GM18505 (cell line): ENCODE measurements at regions not wholly inside any gene's neighbourhood (a gene's known extent, or its start where the extent isn't known, plus 50 kb on each side); places are given as distances from the start of the nearest gene placed in this dataset.

Experiments
- ATAC-seq: cut with Tn5 transposase; IDR thresholded peaks from one replicate; pipeline ENCODE4 v1.9.1; 2021; ENCODE audit not compliant: unreplicated experiment
- POLR2A ChIP-seq: IDR thresholded peaks from 4 replicates; pipeline ENCODE4 v1.6.1; 2011; ENCODE audit warnings: borderline replicate concordance; ENCODE audit not compliant: insufficient read depth, insufficient read length; ENCODE audit errors: extremely low read depth

DNA sequence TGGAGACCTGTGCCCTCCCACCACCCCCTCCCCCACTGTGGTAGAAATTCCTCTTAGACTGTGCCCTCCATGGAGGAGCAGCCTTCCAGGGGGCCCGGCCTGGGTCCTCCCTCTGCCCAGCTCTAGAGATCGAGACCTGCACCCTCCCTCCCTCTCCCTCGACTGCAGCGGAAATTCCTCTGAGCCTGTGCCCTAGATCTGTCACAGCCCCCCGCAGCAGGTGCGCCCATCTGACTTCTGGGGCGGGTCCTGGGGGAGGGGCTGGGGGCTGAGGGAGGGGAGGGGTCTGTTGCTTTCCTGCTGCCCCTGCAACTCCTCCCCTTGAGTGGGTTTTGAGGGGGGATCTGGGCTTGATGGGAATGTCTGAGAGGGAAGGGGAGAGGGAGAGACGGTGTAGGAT is 177.8 kb upstream of the GSE1 start:
- no peak for ATAC-seq
- TF ChIP-seq POLR2A = no peak

DNA sequence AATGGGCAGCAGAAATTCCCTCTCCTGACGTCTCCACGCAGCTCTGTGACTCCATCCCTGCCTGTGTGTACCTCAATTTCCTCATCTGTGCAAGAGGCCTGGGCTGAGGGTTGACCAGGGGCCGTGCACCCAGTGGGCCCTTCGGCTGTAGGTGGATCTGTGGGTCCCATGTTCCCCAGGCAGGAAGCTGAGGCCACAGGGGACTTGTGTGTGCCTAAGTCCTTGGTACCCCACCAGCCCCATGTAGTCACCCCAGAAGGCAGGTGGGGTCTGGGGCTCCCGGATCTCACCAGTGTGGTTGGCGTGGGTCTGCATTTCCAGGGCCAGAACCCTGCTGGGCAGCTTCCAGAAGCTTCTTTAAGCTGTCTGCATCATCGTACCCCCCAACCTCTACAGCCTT is 177.4 kb upstream of the GSE1 start:
- no peak for ATAC-seq
- no peak for TF ChIP-seq POLR2A

DNA sequence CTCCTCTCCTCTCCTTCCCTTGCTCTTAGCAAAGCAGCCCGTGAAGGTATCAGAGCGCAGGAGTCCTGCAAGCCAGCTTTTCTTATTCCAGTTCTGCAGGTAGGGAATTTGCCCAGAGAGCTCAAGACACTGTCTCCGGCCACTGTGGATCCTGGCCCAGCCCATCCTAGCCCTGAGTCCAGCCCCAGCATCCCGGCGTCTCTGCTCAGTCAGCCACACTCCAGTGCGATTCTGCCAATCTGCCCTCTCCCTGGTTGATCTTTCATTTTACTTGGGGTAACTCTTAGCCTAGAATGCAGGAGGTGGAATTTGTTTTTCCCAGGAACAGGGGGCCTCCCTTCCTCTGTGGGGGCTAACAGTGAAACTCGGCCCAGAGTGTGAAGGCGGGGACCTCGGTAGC is 176.9 kb upstream of the GSE1 start:
- ATAC-seq = no peak
- TF ChIP-seq POLR2A = no peak

GRCh38 chr16:85436636-85437165 is 176.4 kb upstream of the GSE1 start:
- TF ChIP-seq POLR2A = no peak
- no peak for ATAC-seq

GRCh38 chr16:85437166-85438052 is 175.7 kb upstream of the GSE1 start:
- TF ChIP-seq POLR2A = no peak
- no peak for ATAC-seq

- no peak for ATAC-seq
- TF ChIP-seq POLR2A = no peak
These were observed 174.0 kb upstream of the GSE1 start for GRCh38 chr16:85438981-85439685.

- TF ChIP-seq POLR2A = no peak
- no peak for ATAC-seq
These were observed 172.4 kb upstream of the GSE1 start for GRCh38 chr16:85440744-85441143.

DNA sequence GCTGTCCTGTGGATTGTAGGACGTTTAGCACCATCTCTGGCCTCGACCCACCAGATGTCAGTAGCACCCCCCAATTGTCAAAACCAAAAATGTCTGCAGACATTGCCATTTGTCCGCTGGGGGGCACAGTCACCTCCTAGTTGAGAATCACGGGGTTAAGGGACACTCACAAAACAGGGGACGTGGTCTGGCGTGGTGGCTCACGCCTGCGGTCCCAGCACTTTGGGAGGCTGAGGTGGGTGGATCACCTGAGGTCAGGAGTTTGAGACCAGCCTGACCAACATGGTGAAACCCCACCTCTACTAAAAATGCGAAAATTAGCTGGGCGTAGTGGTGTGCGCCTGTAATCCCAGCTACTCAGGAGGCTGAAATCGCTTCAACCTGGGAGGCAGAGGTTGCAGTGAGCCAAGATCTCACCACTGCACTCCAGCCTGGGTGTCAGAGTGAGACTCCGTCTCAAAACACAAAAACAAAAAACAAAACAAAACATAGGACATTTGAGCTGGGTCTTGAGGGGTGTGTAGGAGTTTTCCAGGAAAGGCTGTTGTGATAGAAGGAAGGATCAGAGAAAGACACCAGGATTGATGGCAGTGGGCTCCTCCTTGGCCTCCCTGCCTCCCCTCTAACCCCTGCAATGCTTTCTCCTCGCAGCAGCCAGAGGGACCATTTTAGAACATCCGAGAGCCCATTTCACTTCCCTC is 171.8 kb upstream of the GSE1 start:
- ATAC-seq = no peak

GRCh38 chr16:85441890-85442670 is 171.0 kb upstream of the GSE1 start:
- TF ChIP-seq POLR2A = no peak
- no peak for ATAC-seq

More for the DNA sequence above, 171.8 kb upstream of the GSE1 start:
- TF ChIP-seq POLR2A = no peak

- no peak for TF ChIP-seq POLR2A
These were observed 170.0 kb upstream of the GSE1 start for GRCh38 chr16:85443116-85443515.

GRCh38 chr16:85443531-85443930 is 169.6 kb upstream of the GSE1 start:
- TF ChIP-seq POLR2A = no peak
- ATAC-seq = no peak

More at GRCh38 chr16:85443116-85443515, 170.0 kb upstream of the GSE1 start:
- ATAC-seq = no peak

- no peak for ATAC-seq
- TF ChIP-seq POLR2A = no peak
These were observed 167.9 kb upstream of the GSE1 start for GRCh38 chr16:85445064-85445778.

- no peak for TF ChIP-seq POLR2A
- ATAC-seq = no peak
These were observed 167.3 kb upstream of the GSE1 start for GRCh38 chr16:85445779-85446222.
